ENCODE measurements at regions not wholly inside any gene's neighbourhood (a gene's known extent, or its start where the extent isn't known, plus 50 kb on each side); places are given as distances from the start of the nearest gene placed in this dataset.

DNA sequence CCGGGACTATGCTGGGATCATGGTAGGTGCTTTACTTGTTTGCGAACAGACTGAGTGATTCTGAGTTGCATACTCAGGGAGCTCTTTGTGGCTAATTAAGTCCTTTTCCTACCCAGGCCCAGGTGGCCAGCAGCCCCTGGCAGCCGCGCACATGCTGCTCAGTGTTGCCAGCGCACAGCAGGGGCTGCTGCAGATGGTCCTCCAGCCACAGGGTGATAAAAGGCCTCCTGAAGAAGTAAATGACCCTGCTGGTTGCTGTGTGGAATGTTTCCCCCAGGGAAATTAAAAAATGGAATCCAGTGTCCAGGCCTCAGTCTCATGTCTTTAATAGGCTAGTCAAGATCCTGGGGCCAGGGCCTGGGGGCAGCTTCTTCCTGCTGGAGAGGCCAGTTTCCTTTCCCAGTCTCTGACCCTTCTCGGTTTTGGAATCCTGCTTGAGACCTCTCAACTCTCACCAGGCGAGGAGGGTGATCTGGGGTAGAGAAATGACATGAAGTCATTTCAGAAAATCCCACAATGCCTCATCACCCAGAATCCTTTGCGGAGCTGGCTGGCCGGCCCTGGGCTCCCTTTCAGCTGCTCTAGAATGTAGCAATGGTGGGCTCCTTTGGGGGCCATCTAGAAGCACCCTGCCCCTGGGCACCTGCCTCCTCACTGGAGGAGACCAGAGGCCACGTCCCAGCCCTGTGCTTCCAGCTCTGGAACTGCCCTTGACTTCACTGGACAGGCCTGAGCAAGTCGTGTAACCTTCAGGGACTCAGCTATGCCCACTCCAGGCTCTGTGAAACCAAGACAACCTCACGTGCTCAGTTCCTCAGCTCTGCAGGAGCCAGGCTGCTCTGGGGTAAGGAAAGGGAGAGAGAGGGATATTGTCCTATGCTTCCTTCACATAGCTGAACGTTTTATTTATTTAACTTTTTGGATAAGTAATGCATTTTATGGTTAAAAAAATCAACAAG, 131.4 kb downstream of the MRPS6 start:
- Histone ChIP-seq H3K9me3 (ENCODE audit: control insufficient read depth, low read length) (no peaks in the 10 kb centered on the region), H3K36me3 (ENCODE audit: control insufficient read depth, insufficient read depth, low read length) (no peaks in the 10 kb centered on the region), H3K4me3 (ENCODE audit: low read length) (no peak overlapping the region), H3K9ac (ENCODE audit: low read length) (no peak overlapping the region), H3K27me3 (ENCODE audit: control insufficient read depth, insufficient read depth, low read length) (peaks cover 15% of the 10 kb centered on the region), H3K4me1 (ENCODE audit: control insufficient read depth, insufficient read depth, low read length) (peaks cover 11% of the 10 kb centered on the region)

DNA sequence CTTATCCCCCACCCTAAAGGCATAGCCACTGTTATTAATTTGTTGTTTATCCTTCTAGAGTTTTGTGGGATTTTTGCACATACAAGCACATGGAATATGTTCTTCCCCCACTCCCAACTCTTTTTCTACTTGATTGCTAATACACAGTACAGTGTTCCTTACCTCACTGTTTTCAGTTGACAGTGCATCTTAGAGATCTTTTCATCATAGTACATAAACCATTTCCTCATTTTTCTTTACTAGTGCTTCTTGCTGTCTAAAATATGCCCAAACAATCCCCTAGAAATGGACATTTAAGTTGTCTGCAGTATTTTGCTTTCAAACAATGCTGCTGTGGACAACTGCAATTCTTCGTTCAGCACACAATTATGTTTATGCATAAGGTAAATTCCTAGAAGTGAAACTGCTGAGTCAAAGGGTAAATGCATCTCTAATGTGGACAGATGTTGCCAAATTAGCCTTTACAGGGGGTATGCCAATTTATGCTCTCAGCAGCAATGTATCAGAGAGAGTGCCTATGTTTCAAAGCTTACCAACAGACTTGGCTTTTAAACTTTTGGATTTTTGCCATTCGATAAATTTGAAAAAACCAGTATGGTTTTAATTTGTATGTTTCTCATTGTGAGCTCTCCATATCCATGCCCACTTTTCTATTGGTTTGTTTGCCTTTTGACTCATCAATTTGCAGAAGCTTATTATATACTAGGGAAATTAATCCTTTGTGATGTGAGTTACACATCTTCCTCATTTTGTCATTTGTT, 132.6 kb downstream of the MRPS6 start:
- no peak overlapping the region for H3K9ac ChIP-seq (ENCODE audit: low read length)
- H3K36me3 ChIP-seq (ENCODE audit: control insufficient read depth, insufficient read depth, low read length): no peaks in the 10 kb centered on the region
- H3K4me1 ChIP-seq (ENCODE audit: control insufficient read depth, insufficient read depth, low read length): peaks cover 11% of the 10 kb centered on the region
- peaks cover 15% of the 10 kb centered on the region for H3K27me3 ChIP-seq (ENCODE audit: control insufficient read depth, insufficient read depth, low read length)
- no peak overlapping the region for H3K4me3 ChIP-seq (ENCODE audit: low read length)
- H3K9me3 ChIP-seq (ENCODE audit: control insufficient read depth, low read length): no peaks in the 10 kb centered on the region

DNA sequence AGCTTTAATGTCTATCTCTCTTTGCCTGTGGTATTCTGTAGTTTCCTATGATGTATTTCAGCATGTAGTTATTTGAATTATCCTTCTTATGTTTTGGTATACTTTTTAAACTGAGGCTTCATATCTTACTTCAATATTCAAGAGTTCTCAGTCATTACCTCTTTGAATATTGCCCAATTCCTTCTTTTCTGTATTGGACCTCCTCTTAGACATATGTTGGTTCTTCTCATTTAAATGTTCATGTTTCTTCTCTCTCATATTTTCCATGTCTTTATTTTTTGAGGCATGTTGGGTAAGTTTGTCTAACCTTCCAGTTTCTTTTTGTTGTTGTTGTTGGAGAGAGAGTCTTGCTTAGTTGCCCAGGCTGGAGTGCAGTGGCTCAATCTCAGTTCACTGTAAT, 140.6 kb downstream of the MRPS6 start:
- Histone ChIP-seq H3K4me1 (ENCODE audit: control insufficient read depth, insufficient read depth, low read length) (no peaks in the 10 kb centered on the region), H3K36me3 (ENCODE audit: control insufficient read depth, insufficient read depth, low read length) (no peaks in the 10 kb centered on the region), H3K9me3 (ENCODE audit: control insufficient read depth, low read length) (no peaks in the 10 kb centered on the region), H3K4me3 (ENCODE audit: low read length) (no peak overlapping the region), H3K27me3 (ENCODE audit: control insufficient read depth, insufficient read depth, low read length) (no peaks in the 10 kb centered on the region), H3K9ac (ENCODE audit: low read length) (no peak overlapping the region)

DNA sequence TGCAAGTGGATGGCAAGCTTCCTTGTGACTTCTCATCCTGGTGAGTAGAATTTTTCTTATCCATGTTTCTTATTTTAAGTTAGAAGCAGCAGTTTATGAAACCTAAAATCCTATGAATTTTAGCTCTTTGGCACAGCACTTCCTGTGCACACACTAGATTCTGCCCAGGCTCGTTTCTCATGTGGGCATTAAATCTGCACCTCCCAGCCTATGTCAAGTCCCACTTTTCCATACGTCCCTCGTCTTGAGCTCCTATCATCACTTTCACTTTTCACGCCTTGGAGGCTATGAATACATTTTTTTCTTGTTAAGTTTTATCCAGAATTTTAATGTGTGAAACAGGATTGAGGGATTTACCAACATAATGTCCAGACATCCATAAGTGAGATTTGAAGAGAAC, 142.1 kb downstream of the MRPS6 start:
- Histone ChIP-seq H3K36me3 (ENCODE audit: control insufficient read depth, insufficient read depth, low read length) (no peaks in the 10 kb centered on the region), H3K9ac (ENCODE audit: low read length) (no peak overlapping the region), H3K27me3 (ENCODE audit: control insufficient read depth, insufficient read depth, low read length) (no peaks in the 10 kb centered on the region), H3K4me1 (ENCODE audit: control insufficient read depth, insufficient read depth, low read length) (no peaks in the 10 kb centered on the region), H3K9me3 (ENCODE audit: control insufficient read depth, low read length) (no peaks in the 10 kb centered on the region), H3K4me3 (ENCODE audit: low read length) (no peak overlapping the region)

DNA sequence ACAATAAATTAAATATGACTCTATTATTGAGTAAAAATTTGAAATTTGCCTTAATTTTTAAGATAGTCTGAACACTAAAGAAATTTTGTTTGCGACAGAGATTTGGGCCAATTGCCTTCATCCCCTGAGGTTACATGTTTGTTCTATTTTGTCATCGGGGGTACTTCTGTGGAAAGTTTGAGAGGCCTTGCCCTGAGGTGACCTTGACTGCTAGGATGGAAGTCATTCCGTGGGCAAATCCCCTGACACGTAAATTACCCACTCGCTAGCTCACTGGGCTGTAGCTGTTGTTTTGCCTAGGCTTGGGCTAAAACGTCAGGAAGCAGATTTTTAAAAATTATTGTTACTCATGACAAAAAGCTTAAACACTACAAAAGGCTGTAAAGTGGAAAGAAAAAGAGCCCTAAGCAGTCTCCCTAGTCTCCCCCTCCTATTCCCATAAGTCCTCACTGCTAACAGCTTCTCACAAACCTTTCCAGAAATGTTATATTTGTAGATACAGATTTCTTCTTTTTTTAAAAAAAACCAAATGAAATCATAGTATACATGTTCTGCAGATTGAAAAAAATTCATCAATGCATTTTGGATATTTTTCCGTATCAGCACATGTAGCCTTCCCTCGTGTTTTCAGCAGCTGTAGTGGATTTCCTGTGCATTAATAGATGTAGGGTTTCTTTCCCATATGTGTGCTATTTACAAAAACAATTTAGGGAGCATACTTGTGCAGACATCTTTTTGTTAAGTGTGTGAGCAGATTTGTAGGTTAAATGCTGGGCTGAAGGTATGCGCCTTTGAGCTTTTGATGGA, 142.7 kb downstream of the MRPS6 start:
- no peak overlapping the region for H3K9ac ChIP-seq (ENCODE audit: low read length)
- no peaks in the 10 kb centered on the region for H3K27me3 ChIP-seq (ENCODE audit: control insufficient read depth, insufficient read depth, low read length)
- H3K4me1 ChIP-seq (ENCODE audit: control insufficient read depth, insufficient read depth, low read length): no peaks in the 10 kb centered on the region
- H3K9me3 ChIP-seq (ENCODE audit: control insufficient read depth, low read length): no peaks in the 10 kb centered on the region
- no peak overlapping the region for H3K4me3 ChIP-seq (ENCODE audit: low read length)
- H3K36me3 ChIP-seq (ENCODE audit: control insufficient read depth, insufficient read depth, low read length): no peaks in the 10 kb centered on the region

DNA sequence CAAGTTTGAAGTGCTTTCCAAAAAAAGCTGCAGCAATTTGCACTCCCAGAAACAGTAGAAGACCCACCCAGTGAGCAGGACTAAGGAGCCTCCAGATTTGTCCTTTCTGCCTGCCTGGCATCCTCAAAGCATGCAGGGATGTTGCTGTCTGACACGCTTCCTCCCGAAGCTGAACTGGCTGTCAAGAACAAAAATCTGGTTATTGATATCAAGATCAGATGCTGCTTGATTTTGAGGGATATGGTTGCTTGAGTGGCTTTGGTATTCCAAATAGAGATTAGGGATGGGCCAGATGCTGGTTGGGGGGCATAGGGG, 143.3 kb downstream of the MRPS6 start:
- no peaks in the 10 kb centered on the region for H3K9me3 ChIP-seq (ENCODE audit: control insufficient read depth, low read length)
- H3K9ac ChIP-seq (ENCODE audit: low read length): no peak overlapping the region
- no peaks in the 10 kb centered on the region for H3K4me1 ChIP-seq (ENCODE audit: control insufficient read depth, insufficient read depth, low read length)
- H3K27me3 ChIP-seq (ENCODE audit: control insufficient read depth, insufficient read depth, low read length): no peaks in the 10 kb centered on the region
- no peaks in the 10 kb centered on the region for H3K36me3 ChIP-seq (ENCODE audit: control insufficient read depth, insufficient read depth, low read length)
- no peak overlapping the region for H3K4me3 ChIP-seq (ENCODE audit: low read length)

DNA sequence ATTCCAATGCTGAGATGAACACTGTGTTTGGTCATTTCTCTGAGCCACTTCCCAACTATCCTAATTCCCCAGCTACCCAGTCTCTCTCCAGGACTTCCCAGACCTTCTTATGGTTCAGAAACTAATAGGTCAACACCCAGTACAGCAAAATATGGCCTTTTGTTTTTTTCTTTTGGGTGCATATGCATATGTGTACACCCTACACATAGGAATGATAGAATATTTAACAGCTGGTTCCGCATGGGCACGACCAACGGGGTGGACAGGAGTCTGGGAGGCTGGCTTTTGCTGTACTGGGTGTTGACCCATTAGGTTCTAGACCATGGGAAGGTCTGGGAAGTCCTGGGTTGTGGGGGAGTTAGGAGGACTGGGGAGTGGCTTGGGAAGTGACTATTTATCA, 143.9 kb downstream of the MRPS6 start:
- Histone ChIP-seq H3K4me1 (ENCODE audit: control insufficient read depth, insufficient read depth, low read length) (no peaks in the 10 kb centered on the region), H3K9me3 (ENCODE audit: control insufficient read depth, low read length) (no peaks in the 10 kb centered on the region), H3K9ac (ENCODE audit: low read length) (no peak overlapping the region), H3K27me3 (ENCODE audit: control insufficient read depth, insufficient read depth, low read length) (no peaks in the 10 kb centered on the region), H3K36me3 (ENCODE audit: control insufficient read depth, insufficient read depth, low read length) (no peaks in the 10 kb centered on the region), H3K4me3 (ENCODE audit: low read length) (no peak overlapping the region)

DNA sequence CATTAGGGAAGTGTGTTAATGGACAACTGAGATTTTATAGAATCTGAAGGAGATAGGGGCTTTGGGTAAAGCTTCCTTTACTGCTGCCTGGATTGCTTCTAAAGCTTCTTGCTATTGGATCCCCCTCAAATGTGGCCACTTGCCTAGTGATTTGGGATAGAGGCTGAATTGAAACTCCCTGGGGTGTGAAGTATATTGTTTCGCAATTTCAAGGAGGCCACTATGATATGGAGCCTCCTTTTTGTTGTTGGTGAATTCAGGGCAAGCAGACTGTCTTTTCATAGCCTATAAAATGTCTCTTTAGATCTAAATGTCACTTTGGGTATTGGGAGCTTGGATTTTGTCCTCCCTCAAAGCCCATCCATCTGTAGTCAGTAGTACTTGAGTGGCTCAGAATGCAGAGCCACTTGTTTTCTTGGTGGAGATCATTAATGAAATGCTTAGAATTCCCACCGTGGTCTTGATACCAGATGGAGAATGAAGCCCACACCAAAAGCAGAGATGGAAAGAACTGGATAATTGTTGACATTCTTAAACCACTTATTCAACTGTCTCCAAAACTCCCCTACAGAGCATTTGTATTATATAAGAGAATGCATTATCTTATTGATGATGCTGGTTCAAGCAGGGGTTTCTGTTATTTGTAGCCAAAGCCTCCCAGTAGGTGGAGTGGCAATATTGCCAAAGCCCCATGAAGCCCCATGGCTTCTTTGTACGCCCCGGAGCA, 144.3 kb upstream of the KCNE2 start:
- Histone ChIP-seq H3K27me3 (ENCODE audit: control insufficient read depth, insufficient read depth, low read length) (no peaks in the 10 kb centered on the region), H3K4me1 (ENCODE audit: control insufficient read depth, insufficient read depth, low read length) (no peaks in the 10 kb centered on the region)

DNA sequence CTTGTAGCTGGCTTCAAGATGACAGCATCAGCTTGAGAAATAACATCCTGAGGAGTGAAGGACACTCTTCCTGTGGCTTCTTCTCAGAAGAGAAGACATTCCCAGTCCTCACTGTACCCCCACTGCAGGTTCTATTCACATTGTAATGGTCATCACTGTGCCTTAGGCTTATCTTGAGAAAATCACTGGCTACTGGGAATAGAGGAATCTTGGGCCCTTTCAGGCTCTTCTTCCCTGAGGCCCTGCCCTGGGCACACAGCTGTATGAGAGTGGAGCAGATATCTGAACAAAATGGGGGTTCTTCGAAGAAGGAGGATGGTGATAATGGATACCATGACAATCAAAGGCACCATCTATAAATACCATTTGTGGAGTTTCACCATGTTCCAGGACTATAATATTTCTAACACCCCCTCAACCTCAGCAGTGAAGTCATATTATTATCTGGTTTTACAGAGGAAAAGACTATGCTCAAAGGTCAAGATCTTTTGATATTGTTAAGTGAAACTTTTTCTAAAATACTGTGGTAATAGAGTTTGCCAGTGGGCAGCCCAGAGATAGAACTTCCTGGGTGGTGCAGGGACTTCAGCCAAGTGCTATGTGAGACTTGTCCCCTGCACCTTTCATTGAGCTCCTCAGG, 143.1 kb upstream of the KCNE2 start:
- H3K4me1 ChIP-seq (ENCODE audit: control insufficient read depth, insufficient read depth, low read length): no peaks in the 10 kb centered on the region
- H3K9me3 ChIP-seq (ENCODE audit: control insufficient read depth, low read length): no peaks in the 10 kb centered on the region
- no peak overlapping the region for H3K9ac ChIP-seq (ENCODE audit: low read length)
- H3K36me3 ChIP-seq (ENCODE audit: control insufficient read depth, insufficient read depth, low read length): no peaks in the 10 kb centered on the region
- no peaks in the 10 kb centered on the region for H3K27me3 ChIP-seq (ENCODE audit: control insufficient read depth, insufficient read depth, low read length)
- H3K4me3 ChIP-seq (ENCODE audit: low read length): no peak overlapping the region

More for the DNA sequence above, 144.3 kb upstream of the KCNE2 start:
- Histone ChIP-seq H3K4me3 (ENCODE audit: low read length) (no peak overlapping the region), H3K9ac (ENCODE audit: low read length) (no peak overlapping the region), H3K9me3 (ENCODE audit: control insufficient read depth, low read length) (no peaks in the 10 kb centered on the region), H3K36me3 (ENCODE audit: control insufficient read depth, insufficient read depth, low read length) (no peaks in the 10 kb centered on the region)

DNA sequence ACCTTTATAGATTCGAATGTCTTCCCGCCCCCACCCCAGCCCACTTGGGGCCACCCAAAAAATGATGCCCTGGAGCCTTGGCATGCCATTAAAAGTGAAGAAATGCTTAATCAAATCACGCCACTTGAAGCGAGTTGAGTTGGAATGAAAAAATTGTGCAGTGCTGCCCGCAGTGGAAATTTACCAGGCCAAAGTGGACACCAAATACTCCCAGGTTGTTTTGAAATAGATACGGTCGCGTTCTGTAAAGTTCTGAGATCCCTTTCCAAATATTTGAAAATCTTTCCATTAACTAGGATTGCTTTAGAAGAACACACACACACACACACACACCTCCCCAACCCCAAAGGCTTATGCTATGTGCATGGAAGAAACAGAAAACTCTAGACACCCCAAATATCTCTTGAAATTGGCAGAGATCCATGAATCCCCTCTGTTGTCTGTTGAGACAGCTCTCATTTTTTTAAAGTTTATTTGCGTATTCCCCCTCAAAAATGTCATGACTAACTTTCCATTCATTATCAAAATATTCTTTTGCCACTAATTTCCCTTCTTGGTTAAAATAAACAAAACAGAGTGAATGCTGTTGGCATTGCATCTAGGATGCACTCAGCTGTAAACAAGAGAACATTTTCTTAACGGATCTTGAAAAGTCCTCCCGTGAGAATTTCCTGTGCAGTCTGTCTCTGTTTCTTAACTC, 142.3 kb upstream of the KCNE2 start:
- no peaks in the 10 kb centered on the region for H3K9me3 ChIP-seq (ENCODE audit: control insufficient read depth, low read length)
- no peaks in the 10 kb centered on the region for H3K27me3 ChIP-seq (ENCODE audit: control insufficient read depth, insufficient read depth, low read length)
- H3K4me1 ChIP-seq (ENCODE audit: control insufficient read depth, insufficient read depth, low read length): no peaks in the 10 kb centered on the region
- H3K4me3 ChIP-seq (ENCODE audit: low read length): no peak overlapping the region
- H3K9ac ChIP-seq (ENCODE audit: low read length): no peak overlapping the region
- H3K36me3 ChIP-seq (ENCODE audit: control insufficient read depth, insufficient read depth, low read length): no peaks in the 10 kb centered on the region

DNA sequence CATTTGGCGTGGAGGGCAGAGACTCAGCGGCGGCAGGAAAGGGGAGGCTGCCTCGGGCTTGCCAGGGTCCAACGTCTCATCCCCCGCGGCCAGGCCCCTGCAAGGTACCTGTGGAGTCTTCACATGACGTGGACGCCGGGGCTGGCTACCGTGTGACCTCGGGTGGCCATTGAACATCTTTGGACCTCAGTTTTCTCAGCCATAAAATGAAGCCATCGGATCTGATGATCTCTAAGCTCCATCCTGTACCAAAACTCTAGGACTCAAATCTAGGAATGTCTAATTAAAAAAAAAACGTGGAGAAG, 141.8 kb upstream of the KCNE2 start:
- Histone ChIP-seq H3K9ac (ENCODE audit: low read length) (no peak overlapping the region), H3K4me3 (ENCODE audit: low read length) (no peak overlapping the region), H3K4me1 (ENCODE audit: control insufficient read depth, insufficient read depth, low read length) (no peaks in the 10 kb centered on the region)

More for the DNA sequence above, 141.8 kb upstream of the KCNE2 start:
- Histone ChIP-seq H3K9me3 (ENCODE audit: control insufficient read depth, low read length) (no peaks in the 10 kb centered on the region), H3K36me3 (ENCODE audit: control insufficient read depth, insufficient read depth, low read length) (no peaks in the 10 kb centered on the region), H3K27me3 (ENCODE audit: control insufficient read depth, insufficient read depth, low read length) (no peaks in the 10 kb centered on the region)
